ENCODE measurements at regions not wholly inside any gene's neighbourhood (a gene's known extent, or its start where the extent isn't known, plus 50 kb on each side); places are given as distances from the start of the nearest gene placed in this dataset.
"Not testable (repeated sequence)": the region's sequence is repeated elsewhere in the genome, so short reads cannot be mapped to it uniquely, and the experiment has no call there.

- no peak for DNase-seq (ENCODE audit: extremely low spot score)
- no peak for TF ChIP-seq POLR2AphosphoS5 (IDR thresholded peaks at IDR 0.05)
- TF ChIP-seq EP300 (IDR thresholded peaks at IDR 0.05) = no peak
- Histone ChIP-seq H3K4me1 (no peaks in the 10 kb centered on the region), H3K9me3 (peaks cover 0 to 5% (median 0%) of the 10 kb centered on the region in 4 donors), H3K27me3 (no peaks in the 10 kb centered on the region), H3K27ac (replicated peaks in 1 of 4) (no peak overlapping the region), H3K36me3 (no peaks in the 10 kb centered on the region), H3K4me3 (no peak overlapping the region)
- intact Hi-C loops (cut with DNase I) = no loop called here
Measured at GRCh38 chr14:87251011-87251410, 742.0 kb downstream of the GALC start.

- H3K4me1 ChIP-seq = no peaks in the 10 kb centered on the region
- H3K9me3 ChIP-seq = no peaks in the 10 kb centered on the region
- H3K36me3 ChIP-seq = no peaks in the 10 kb centered on the region
- no peak overlapping the region for H3K27ac ChIP-seq (replicated peaks in 1 of 4)
- DNase-seq (ENCODE audit: extremely low spot score) = no peak
- H3K4me3 ChIP-seq = no peak overlapping the region
- 45% methylated on average over 3 of the region's 3 CpGs for WGBS
- intact Hi-C loops (cut with DNase I) = no loop called here
- H3K27me3 ChIP-seq = no peaks in the 10 kb centered on the region
- no peak for TF ChIP-seq CTCF (IDR thresholded peaks at IDR 0.05)
Measured at GRCh38 chr14:87241018-87241768, 751.8 kb downstream of the GALC start.

GRCh38 chr14:87240319-87240718, 752.7 kb downstream of the GALC start:
- H3K36me3 ChIP-seq; H3K4me1 ChIP-seq; DNase-seq (ENCODE audit: extremely low spot score); intact Hi-C loops (cut with DNase I); H3K27ac ChIP-seq (replicated peaks in 1 of 4); H3K27me3 ChIP-seq; H3K4me3 ChIP-seq; H3K9me3 ChIP-seq: not testable (repeated sequence)
- WGBS = 62% methylated on average over 5 of the region's 5 CpGs

GRCh38 chr14:87233806-87234384, 759.1 kb downstream of the GALC start:
- DNase-seq (ENCODE audit: extremely low spot score) = no peak
- Histone ChIP-seq H3K27me3 (no peaks in the 10 kb centered on the region), H3K27ac (replicated peaks in 1 of 4) (no peak overlapping the region), H3K9me3 (no peaks in the 10 kb centered on the region), H3K4me3 (no peak overlapping the region), H3K4me1 (no peaks in the 10 kb centered on the region), H3K36me3 (no peaks in the 10 kb centered on the region)
- intact Hi-C loops (cut with DNase I) = no loop called here
- TF ChIP-seq POLR2AphosphoS5 (IDR thresholded peaks at IDR 0.05) (no peak), EP300 (IDR thresholded peaks at IDR 0.05) (no peak), CTCF (IDR thresholded peaks at IDR 0.05) (no peak), POLR2A (IDR thresholded peaks at IDR 0.05; ENCODE audit: low read depth) (no peak)
- 76% methylated on average over 4 of the region's 4 CpGs for WGBS

- 71% methylated on average over 2 of the region's 2 CpGs for WGBS
- no peaks in the 10 kb centered on the region for H3K4me1 ChIP-seq
- intact Hi-C loops (cut with DNase I) = no loop called here
- TF ChIP-seq CTCF (IDR thresholded peaks at IDR 0.05) (no peak), EP300 (IDR thresholded peaks at IDR 0.05) (no peak), POLR2A (IDR thresholded peaks at IDR 0.05; ENCODE audit: low read depth) (no peak), POLR2AphosphoS5 (IDR thresholded peaks at IDR 0.05) (no peak)
- H3K9me3 ChIP-seq = no peaks in the 10 kb centered on the region
- no peak overlapping the region for H3K27ac ChIP-seq (replicated peaks in 1 of 4)
- H3K36me3 ChIP-seq = no peaks in the 10 kb centered on the region
- DNase-seq (ENCODE audit: extremely low spot score) = no peak
- no peaks in the 10 kb centered on the region for H3K27me3 ChIP-seq
- no peak overlapping the region for H3K4me3 ChIP-seq
Measured at GRCh38 chr14:87233266-87233665, 759.7 kb downstream of the GALC start.
